NCI-H345 treated with DMSO at 0.1 percent for 48 hours (cell line): ENCODE measurements at regions not wholly inside any gene's neighbourhood (a gene's known extent, or its start where the extent isn't known, plus 50 kb on each side); places are given as distances from the start of the nearest gene placed in this dataset.
"Not testable (repeated sequence)": the region's sequence is repeated elsewhere in the genome, so short reads cannot be mapped to it uniquely, and the experiment has no call there.

Experiments used
- DNase-seq: peaks from one replicate; lab custom pipeline; 2025; ENCODE audit not compliant: unreplicated experiment; lab: John Stamatoyannopoulos, UW

GRCh38 chr2:4029081-4029480 is 325.7 kb downstream of the DCDC2C start:
- no peak for DNase-seq

GRCh38 chr2:4039896-4040295 is 336.5 kb downstream of the DCDC2C start:
- no peak for DNase-seq

GRCh38 chr2:4047961-4048891 is 344.9 kb downstream of the DCDC2C start:
- DNase-seq, result no peak

GRCh38 chr2:4049463-4049862 is 346.1 kb downstream of the DCDC2C start:
- no peak for DNase-seq

- DNase-seq, result no peak
These were observed 350.6 kb downstream of the DCDC2C start for GRCh38 chr2:4053769-4054493.

GRCh38 chr2:4066217-4066616 is 362.8 kb downstream of the DCDC2C start:
- no peak for DNase-seq

- no peak for DNase-seq
These were observed 369.7 kb downstream of the DCDC2C start for GRCh38 chr2:4073026-4073569.

- peak; percentile 87 for DNase-seq
These were observed 373.6 kb downstream of the DCDC2C start for GRCh38 chr2:4077017-4077416.

- no peak for DNase-seq
These were observed 381.8 kb downstream of the DCDC2C start for GRCh38 chr2:4085186-4085585.

GRCh38 chr2:4090668-4091630 is 387.6 kb downstream of the DCDC2C start:
- DNase-seq, result peak; percentile 55

GRCh38 chr2:4091869-4092268 is 388.5 kb downstream of the DCDC2C start:
- no peak for DNase-seq

GRCh38 chr2:4094743-4095142 is 391.4 kb downstream of the DCDC2C start:
- DNase-seq, result no peak

GRCh38 chr2:4096978-4097766 is 393.8 kb downstream of the DCDC2C start:
- no peak for DNase-seq

- no peak for DNase-seq
These were observed 394.8 kb downstream of the DCDC2C start for GRCh38 chr2:4098137-4098536.

GRCh38 chr2:4101936-4102335 is 398.6 kb downstream of the DCDC2C start:
- DNase-seq, result no peak

GRCh38 chr2:4107179-4107578 is 403.8 kb downstream of the DCDC2C start:
- no peak for DNase-seq

GRCh38 chr2:4110273-4110672 is 406.9 kb downstream of the DCDC2C start:
- DNase-seq, result no peak

- DNase-seq, result not testable (repeated sequence)
These were observed 412.1 kb downstream of the DCDC2C start for GRCh38 chr2:4115435-4115834.

- DNase-seq, result peak; percentile 24
These were observed 419.4 kb downstream of the DCDC2C start for GRCh38 chr2:4122726-4123125.

- no peak for DNase-seq
These were observed 427.3 kb downstream of the DCDC2C start for GRCh38 chr2:4130651-4131050.
